ENCODE measurements at regions not wholly inside any gene's neighbourhood (a gene's known extent, or its start where the extent isn't known, plus 50 kb on each side); places are given as distances from the start of the nearest gene placed in this dataset.

- Histone ChIP-seq H3K4me2 (no peak overlapping the region), H3K79me2 (ENCODE audit: insufficient read depth) (no peaks in the 10 kb centered on the region), H3K4me3 (ENCODE audit: low read depth in 2 of 2, low read length in 1 of 2) (no peak overlapping the region), H3F3A (replicated peaks; ENCODE audit: insufficient read depth) (no peaks in the 10 kb centered on the region), H3K9me2 (no peaks in the 10 kb centered on the region), H3K36me3 (replicated peaks in 1 of 2; ENCODE audit: control insufficient read depth in 1 of 2, insufficient read depth in 2 of 2, low read length in 1 of 2) (no peaks in the 10 kb centered on the region), H3K27ac (ENCODE audit: low read depth in 2 of 2, low read length in 1 of 2) (no peak overlapping the region), H3K4me1 (ENCODE audit: control insufficient read depth in 1 of 2, insufficient read depth in 2 of 2, low read depth in 1 of 2, low read length in 1 of 2) (no peaks in the 10 kb centered on the region), H3K27me3 (ENCODE audit: insufficient read depth) (no peaks in the 10 kb centered on the region), H3K9me3 (no peaks in the 10 kb centered on the region), H4K20me1 (ENCODE audit: insufficient read depth) (no peaks in the 10 kb centered on the region), H3K9ac (no peak overlapping the region), H2AFZ (ENCODE audit: low read depth) (no peak overlapping the region)
- CTCF ChIA-PET = interaction anchor here (1.2 to 1.6 kb wide), 2 partner anchors 11 to 13 kb away, joined by 3 read pairs; no protein-coding TSS in a partner anchor
- WGBS (ENCODE audit: low lambda C conversion rate) = 17% methylated on average over 1 of the region's 1 CpG
- TF ChIP-seq NRF1 (IDR thresholded peaks at IDR 0.05; ENCODE audit: low read depth, low read length) (no peak), FOSL2 (IDR thresholded peaks at IDR 0.05; ENCODE audit: borderline replicate concordance, low read depth) (no peak), SMC3 (IDR thresholded peaks at IDR 0.05; ENCODE audit: low read depth, low read length) (no peak), EZH2phosphoT487 (IDR thresholded peaks at IDR 0.05; ENCODE audit: borderline replicate concordance, low read depth) (no peak), JUND (IDR thresholded peaks at IDR 0.05) (no peak), MAX (IDR thresholded peaks at IDR 0.05; ENCODE audit: low read depth) (no peak), FOXM1 (IDR thresholded peaks at IDR 0.05; ENCODE audit: low read depth) (no peak), TAF1 (IDR thresholded peaks at IDR 0.05; ENCODE audit: borderline replicate concordance, low read depth, low read length) (no peak), RAD21 (IDR thresholded peaks at IDR 0.05; ENCODE audit: low read length) (no peak), ZBTB33 (IDR thresholded peaks at IDR 0.05; ENCODE audit: borderline replicate concordance, low read depth) (no peak), MEF2A (IDR thresholded peaks at IDR 0.05; ENCODE audit: borderline replicate concordance, low read depth) (no peak), GATA2 (CRISPR knock-in tag; IDR thresholded peaks at IDR 0.05) (no peak)
- no peak for DNase-seq
- POLR2A ChIA-PET = no interaction called here
Observed at GRCh38 chr6:115717472-115717871, 343.2 kb downstream of the FRK start.

- Histone ChIP-seq H2AFZ (ENCODE audit: low read depth) (no peak overlapping the region), H3K27ac (ENCODE audit: low read depth in 2 of 2, low read length in 1 of 2) (no peak overlapping the region), H3K4me1 (ENCODE audit: control insufficient read depth in 1 of 2, insufficient read depth in 2 of 2, low read depth in 1 of 2, low read length in 1 of 2) (no peaks in the 10 kb centered on the region), H4K20me1 (ENCODE audit: insufficient read depth) (no peaks in the 10 kb centered on the region), H3K36me3 (replicated peaks in 1 of 2; ENCODE audit: control insufficient read depth in 1 of 2, insufficient read depth in 2 of 2, low read length in 1 of 2) (no peaks in the 10 kb centered on the region), H3K79me2 (ENCODE audit: insufficient read depth) (no peaks in the 10 kb centered on the region), H3K9ac (no peak overlapping the region), H3K9me3 (no peaks in the 10 kb centered on the region), H3K27me3 (ENCODE audit: insufficient read depth) (no peaks in the 10 kb centered on the region), H3K9me2 (no peaks in the 10 kb centered on the region), H3K4me2 (no peak overlapping the region), H3K4me3 (ENCODE audit: low read depth in 2 of 2, low read length in 1 of 2) (no peak overlapping the region), H3F3A (replicated peaks; ENCODE audit: insufficient read depth) (no peaks in the 10 kb centered on the region)
- POLR2A ChIA-PET = no interaction called here
- CTCF ChIA-PET = interaction anchor here (1.6 kb wide), 1 partner anchor 13 kb away, joined by 3 read pairs; no protein-coding TSS in a partner anchor
- TF ChIP-seq GATA2 (CRISPR knock-in tag; IDR thresholded peaks at IDR 0.05) (no peak), RAD21 (IDR thresholded peaks at IDR 0.05; ENCODE audit: low read length) (no peak), NRF1 (IDR thresholded peaks at IDR 0.05; ENCODE audit: low read depth, low read length) (no peak), CHD2 (IDR thresholded peaks at IDR 0.05; ENCODE audit: low read length, partially characterized antibody) (no peak), MXI1 (IDR thresholded peaks at IDR 0.05; ENCODE audit: low read depth, low read length) (no peak), SMC3 (IDR thresholded peaks at IDR 0.05; ENCODE audit: low read depth, low read length) (no peak), EZH2phosphoT487 (IDR thresholded peaks at IDR 0.05; ENCODE audit: borderline replicate concordance, low read depth) (no peak), RXRA (IDR thresholded peaks at IDR 0.05; ENCODE audit: borderline replicate concordance, low read depth) (no peak), SIN3A (IDR thresholded peaks at IDR 0.05; ENCODE audit: borderline replicate concordance, low read depth, low read length) (no peak), TEAD4 (IDR thresholded peaks at IDR 0.05; ENCODE audit: borderline replicate concordance, insufficient read depth) (no peak), REST (IDR thresholded peaks at IDR 0.05; ENCODE audit: low read depth, low read length) (no peak)
- DNase-seq = no peak
Observed at GRCh38 chr6:115717062-115717461, 343.6 kb downstream of the FRK start.

Data from SK-N-SH (cell line).